ENCODE measurements at regions not wholly inside any gene's neighbourhood (a gene's known extent, or its start where the extent isn't known, plus 50 kb on each side); places are given as distances from the start of the nearest gene placed in this dataset.

GRCh38 chr2:181307203-181307991, 149.8 kb upstream of the ITGA4 start:
- no peaks in the 10 kb centered on the region for H3K9me3 ChIP-seq (ENCODE audit: low read depth, low read length)
- H3K27me3 ChIP-seq (ENCODE audit: insufficient read depth, low read length): no peaks in the 10 kb centered on the region
- peaks cover 60% of the 10 kb centered on the region for H3K4me1 ChIP-seq (ENCODE audit: insufficient read depth, low read length)
- no peak overlapping the region for H3K4me3 ChIP-seq (ENCODE audit: low read length)

DNA sequence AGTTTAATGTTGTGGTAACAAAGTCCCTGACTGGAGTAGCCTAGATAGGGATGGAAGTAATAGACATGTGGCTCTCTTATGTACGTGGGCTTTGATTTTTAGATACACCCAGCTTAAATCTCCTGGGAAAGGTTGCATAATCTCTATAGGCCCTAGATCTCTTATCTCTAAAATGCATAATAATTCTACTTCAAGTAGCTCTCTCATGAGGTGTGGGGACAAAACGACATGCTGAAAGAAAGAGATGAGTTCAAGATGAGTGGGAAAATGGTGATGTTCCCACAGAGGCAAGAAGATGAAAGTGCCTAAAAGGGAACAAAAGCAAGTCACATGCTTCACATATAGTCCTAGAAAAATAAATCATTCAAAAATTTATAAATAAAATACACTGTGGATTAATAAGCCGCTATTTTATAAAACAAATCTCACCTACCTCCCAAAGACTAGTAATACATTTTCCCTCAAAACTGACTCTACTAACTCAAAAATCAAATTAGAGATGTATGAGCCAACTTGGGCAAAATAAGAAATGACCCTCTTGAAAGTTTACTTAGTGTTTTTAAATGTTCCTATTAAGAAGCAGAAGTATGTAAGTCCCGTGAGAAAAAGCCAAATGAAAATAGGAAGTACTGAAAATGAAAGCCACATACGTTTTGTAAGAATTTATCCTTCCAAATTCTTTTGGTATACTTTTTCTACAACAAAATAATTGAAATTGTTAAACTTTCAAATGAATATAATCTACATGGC, 148.2 kb upstream of the ITGA4 start:
- Histone ChIP-seq H3K9me3 (ENCODE audit: low read depth, low read length) (no peaks in the 10 kb centered on the region), H3K4me1 (ENCODE audit: insufficient read depth, low read length) (peaks cover 64% of the 10 kb centered on the region), H3K27me3 (ENCODE audit: insufficient read depth, low read length) (no peaks in the 10 kb centered on the region), H3K4me3 (ENCODE audit: low read length) (peak overlapping the region; percentile 0)

GRCh38 chr2:181309586-181309985, 147.6 kb upstream of the ITGA4 start:
- Histone ChIP-seq H3K4me1 (ENCODE audit: insufficient read depth, low read length) (peaks cover 62% of the 10 kb centered on the region), H3K9me3 (ENCODE audit: low read depth, low read length) (no peaks in the 10 kb centered on the region), H3K4me3 (ENCODE audit: low read length) (peak overlapping the region; percentile 0), H3K27me3 (ENCODE audit: insufficient read depth, low read length) (no peaks in the 10 kb centered on the region)

DNA sequence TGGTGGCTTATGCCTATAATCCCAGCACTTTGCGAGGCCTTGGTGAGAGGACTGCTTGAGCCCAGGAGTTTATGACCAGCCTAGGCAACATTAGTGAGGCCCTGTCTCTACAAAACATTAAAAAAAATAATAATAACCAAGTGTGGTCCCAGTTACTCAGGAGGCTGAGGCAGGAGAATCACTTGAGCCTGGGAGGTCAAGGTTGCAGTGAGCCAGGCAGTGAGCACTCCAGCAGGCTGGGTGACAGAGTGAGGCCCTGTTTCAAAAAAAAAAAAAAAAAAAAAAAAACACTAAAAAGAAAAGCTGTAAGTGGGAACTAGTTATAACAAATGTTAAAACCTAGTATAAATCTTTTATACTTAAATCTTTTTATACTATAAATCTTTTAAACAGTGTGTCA, 146.2 kb upstream of the ITGA4 start:
- Histone ChIP-seq H3K9me3 (ENCODE audit: low read depth, low read length) (no peaks in the 10 kb centered on the region), H3K27me3 (ENCODE audit: insufficient read depth, low read length) (no peaks in the 10 kb centered on the region), H3K4me1 (ENCODE audit: insufficient read depth, low read length) (peaks cover 52% of the 10 kb centered on the region), H3K4me3 (ENCODE audit: low read length) (no peak overlapping the region)

DNA sequence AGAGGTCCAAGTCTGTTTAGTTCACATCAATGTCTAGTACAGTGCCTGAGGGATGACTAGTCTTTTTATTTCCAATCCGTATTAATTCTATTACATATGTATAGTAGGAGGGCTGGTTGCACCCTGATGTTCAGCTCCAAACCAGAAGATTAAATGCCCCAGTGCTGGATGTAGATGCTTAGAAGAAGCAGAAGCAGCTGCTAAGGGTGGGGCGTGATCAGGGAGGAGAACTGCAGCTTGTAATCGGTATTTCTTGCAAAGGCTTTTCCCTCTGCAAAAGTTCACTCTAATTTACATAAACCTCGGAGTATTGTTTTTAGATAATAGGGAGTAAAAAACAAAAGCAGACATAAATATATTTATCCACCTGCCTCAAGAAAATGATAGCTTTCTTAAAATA, 145.3 kb upstream of the ITGA4 start:
- no peaks in the 10 kb centered on the region for H3K27me3 ChIP-seq (ENCODE audit: insufficient read depth, low read length)
- no peak overlapping the region for H3K4me3 ChIP-seq (ENCODE audit: low read length)
- H3K4me1 ChIP-seq (ENCODE audit: insufficient read depth, low read length): peaks cover 50% of the 10 kb centered on the region
- no peaks in the 10 kb centered on the region for H3K9me3 ChIP-seq (ENCODE audit: low read depth, low read length)

DNA sequence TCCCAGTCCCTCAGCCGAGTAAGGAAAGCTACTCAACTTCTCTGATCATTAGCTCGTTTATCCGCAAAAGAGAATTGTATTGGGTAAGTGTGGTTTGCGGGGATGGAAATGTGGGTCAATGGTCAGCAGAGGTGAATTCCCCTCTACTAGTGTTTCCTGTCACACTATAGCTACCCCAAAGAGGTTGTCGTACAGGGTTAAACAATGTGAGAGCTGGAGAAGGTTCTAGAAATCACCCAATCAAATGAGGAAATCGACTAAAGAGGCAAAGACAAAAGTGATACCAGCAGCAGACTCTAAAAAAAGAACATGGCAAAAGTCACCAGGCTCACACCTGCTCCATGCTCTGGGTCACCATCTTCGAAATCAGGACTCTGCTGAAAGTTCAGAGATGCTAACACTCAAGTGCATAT, 144.7 kb upstream of the ITGA4 start:
- Histone ChIP-seq H3K4me1 (ENCODE audit: insufficient read depth, low read length) (peaks cover 45% of the 10 kb centered on the region), H3K9me3 (ENCODE audit: low read depth, low read length) (no peaks in the 10 kb centered on the region), H3K4me3 (ENCODE audit: low read length) (no peak overlapping the region), H3K27me3 (ENCODE audit: insufficient read depth, low read length) (no peaks in the 10 kb centered on the region)

DNA sequence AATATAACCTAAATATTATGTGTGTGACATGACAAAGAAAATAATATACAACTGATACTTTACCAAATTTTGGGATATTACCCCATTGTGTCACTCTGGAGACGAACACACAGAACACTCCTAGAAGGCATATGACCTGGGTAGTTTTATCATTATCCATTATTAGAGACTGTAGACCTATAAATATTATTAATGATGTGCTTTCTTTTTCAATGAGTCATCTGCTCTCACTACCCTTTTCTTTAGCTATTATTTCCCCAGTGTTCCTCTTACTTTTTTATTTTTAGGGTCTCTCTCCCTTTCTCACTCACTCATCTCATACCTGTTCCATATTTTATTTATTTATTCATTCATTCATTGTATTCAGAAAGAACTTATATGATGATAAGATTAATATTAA, 143.3 kb upstream of the ITGA4 start:
- Histone ChIP-seq H3K27me3 (ENCODE audit: insufficient read depth, low read length) (no peaks in the 10 kb centered on the region), H3K9me3 (ENCODE audit: low read depth, low read length) (no peaks in the 10 kb centered on the region), H3K4me1 (ENCODE audit: insufficient read depth, low read length) (peaks cover 33% of the 10 kb centered on the region), H3K4me3 (ENCODE audit: low read length) (no peak overlapping the region)

DNA sequence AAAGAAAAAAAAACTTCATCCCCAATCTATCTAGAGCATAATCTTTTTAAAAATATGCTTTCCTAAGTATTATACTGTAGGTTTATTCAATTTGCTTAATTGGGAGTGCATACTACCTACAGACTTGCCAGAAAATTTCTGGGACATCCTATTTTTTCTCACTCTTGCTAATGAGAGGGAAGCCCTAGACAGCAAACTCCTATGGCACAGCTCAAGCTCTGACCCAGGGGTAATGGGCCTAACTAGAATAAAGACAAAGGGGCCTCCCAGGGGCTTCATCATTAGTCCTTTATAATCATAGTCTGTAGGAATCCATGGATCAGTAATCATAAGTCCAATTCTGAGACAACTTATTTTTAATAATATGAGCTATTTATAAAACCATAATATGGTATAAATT, 142.6 kb upstream of the ITGA4 start:
- H3K4me3 ChIP-seq (ENCODE audit: low read length): no peak overlapping the region
- no peaks in the 10 kb centered on the region for H3K9me3 ChIP-seq (ENCODE audit: low read depth, low read length)
- H3K4me1 ChIP-seq (ENCODE audit: insufficient read depth, low read length): peaks cover 31% of the 10 kb centered on the region
- no peaks in the 10 kb centered on the region for H3K27me3 ChIP-seq (ENCODE audit: insufficient read depth, low read length)

GRCh38 chr2:181317511-181317910, 139.7 kb upstream of the ITGA4 start:
- H3K4me1 ChIP-seq (ENCODE audit: insufficient read depth, low read length): peaks cover 10% of the 10 kb centered on the region
- no peaks in the 10 kb centered on the region for H3K9me3 ChIP-seq (ENCODE audit: low read depth, low read length)
- no peaks in the 10 kb centered on the region for H3K27me3 ChIP-seq (ENCODE audit: insufficient read depth, low read length)
- H3K4me3 ChIP-seq (ENCODE audit: low read length): no peak overlapping the region

- Histone ChIP-seq H3K4me1 (ENCODE audit: insufficient read depth, low read length) (peaks cover 5% of the 10 kb centered on the region), H3K27me3 (ENCODE audit: insufficient read depth, low read length) (no peaks in the 10 kb centered on the region), H3K4me3 (ENCODE audit: low read length) (no peak overlapping the region), H3K9me3 (ENCODE audit: low read depth, low read length) (no peaks in the 10 kb centered on the region)
Measured at GRCh38 chr2:181318504-181319280, 138.5 kb upstream of the ITGA4 start.

- Histone ChIP-seq H3K4me1 (ENCODE audit: insufficient read depth, low read length) (peaks cover 4% of the 10 kb centered on the region), H3K4me3 (ENCODE audit: low read length) (no peak overlapping the region), H3K9me3 (ENCODE audit: low read depth, low read length) (no peaks in the 10 kb centered on the region), H3K27me3 (ENCODE audit: insufficient read depth, low read length) (no peaks in the 10 kb centered on the region)
Measured at GRCh38 chr2:181319286-181319685, 137.9 kb upstream of the ITGA4 start.

GRCh38 chr2:181320638-181321037, 136.5 kb upstream of the ITGA4 start:
- no peaks in the 10 kb centered on the region for H3K27me3 ChIP-seq (ENCODE audit: insufficient read depth, low read length)
- H3K4me3 ChIP-seq (ENCODE audit: low read length): no peak overlapping the region
- no peaks in the 10 kb centered on the region for H3K4me1 ChIP-seq (ENCODE audit: insufficient read depth, low read length)
- no peaks in the 10 kb centered on the region for H3K9me3 ChIP-seq (ENCODE audit: low read depth, low read length)

DNA sequence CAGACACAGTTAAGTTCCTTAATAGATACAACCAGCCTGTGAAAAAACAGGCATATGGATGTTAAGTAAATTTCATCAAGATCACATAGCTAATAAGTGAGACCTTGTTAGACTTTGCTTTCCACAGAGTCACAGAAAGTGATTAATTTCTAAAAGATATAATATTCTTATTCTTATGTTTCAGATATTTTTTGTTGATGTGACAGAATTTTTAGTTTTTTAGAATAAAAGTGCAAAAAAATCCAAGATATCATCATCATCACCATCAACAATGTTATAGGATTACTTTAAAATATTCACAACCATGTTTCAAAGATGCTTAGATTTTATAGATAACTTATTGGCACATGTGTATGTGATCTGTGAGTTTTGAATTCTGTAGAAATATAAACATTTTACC, 132.3 kb upstream of the ITGA4 start:
- Histone ChIP-seq H3K4me3 (ENCODE audit: low read length) (no peak overlapping the region), H3K4me1 (ENCODE audit: insufficient read depth, low read length) (no peaks in the 10 kb centered on the region), H3K9me3 (ENCODE audit: low read depth, low read length) (no peaks in the 10 kb centered on the region), H3K27me3 (ENCODE audit: insufficient read depth, low read length) (no peaks in the 10 kb centered on the region)

GRCh38 chr2:181326661-181327060, 130.5 kb upstream of the ITGA4 start:
- no peak overlapping the region for H3K4me3 ChIP-seq (ENCODE audit: low read length)
- no peaks in the 10 kb centered on the region for H3K27me3 ChIP-seq (ENCODE audit: insufficient read depth, low read length)
- H3K9me3 ChIP-seq (ENCODE audit: low read depth, low read length): no peaks in the 10 kb centered on the region
- no peaks in the 10 kb centered on the region for H3K4me1 ChIP-seq (ENCODE audit: insufficient read depth, low read length)

DNA sequence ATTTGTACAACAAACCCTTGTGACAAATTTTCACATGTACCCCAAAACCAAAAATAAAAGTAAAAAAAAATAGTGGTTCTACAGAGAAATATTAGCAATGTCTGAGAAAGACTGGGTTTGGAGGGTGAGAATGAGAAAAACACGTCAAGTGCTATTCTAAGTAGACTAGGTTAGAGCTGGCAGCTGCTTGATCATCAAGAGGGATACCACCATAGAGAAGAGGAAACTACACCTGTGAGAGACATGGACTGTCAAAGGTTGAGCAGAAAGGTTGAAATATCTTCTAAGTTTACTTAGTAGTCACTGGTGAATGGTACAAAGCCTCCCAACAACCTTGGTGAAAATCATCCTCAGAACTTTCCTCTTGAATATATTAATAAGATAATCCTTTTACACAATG, 126.9 kb upstream of the ITGA4 start:
- H3K27me3 ChIP-seq (ENCODE audit: insufficient read depth, low read length): no peaks in the 10 kb centered on the region
- H3K9me3 ChIP-seq (ENCODE audit: low read depth, low read length): no peaks in the 10 kb centered on the region
- no peaks in the 10 kb centered on the region for H3K4me1 ChIP-seq (ENCODE audit: insufficient read depth, low read length)
- no peak overlapping the region for H3K4me3 ChIP-seq (ENCODE audit: low read length)

Data from mononuclear cell (primary cell).